UCSD-AML1 (cell line): ENCODE measurements at regions not wholly inside any gene's neighbourhood (a gene's known extent, or its start where the extent isn't known, plus 50 kb on each side); places are given as distances from the start of the nearest gene placed in this dataset.
A peak's percentile ranks its signal among the peaks of the same experiment; 100 is the strongest.
"Not testable (repeated sequence)": the region's sequence is repeated elsewhere in the genome, so short reads cannot be mapped to it uniquely, and the experiment has no call there.

ENCODE experiments used
- DNase-seq: peaks from one replicate; lab custom pipeline; 2025; ENCODE audit not compliant: unreplicated experiment; lab: John Stamatoyannopoulos, UW

DNA sequence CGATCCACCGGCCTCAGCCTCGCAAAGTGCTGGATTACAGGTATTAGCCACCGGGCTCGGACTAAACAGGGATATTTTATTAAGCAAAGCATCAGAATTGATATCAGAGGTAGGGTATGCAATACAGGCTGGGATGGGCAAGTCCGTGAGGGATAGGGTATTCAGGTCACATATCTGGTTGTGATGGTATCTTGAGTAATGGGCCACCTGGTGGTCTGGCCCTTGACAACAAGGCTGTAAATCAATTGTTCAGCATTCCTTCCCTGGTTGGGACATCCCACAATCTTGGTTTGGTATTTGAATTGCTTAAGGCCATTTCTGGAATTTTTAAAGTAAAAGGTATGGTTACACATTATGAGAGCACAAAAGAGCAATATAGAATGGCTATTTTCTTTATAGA lies 1588.0 kb downstream of the SLITRK1 start:
- no peak for DNase-seq

DNA sequence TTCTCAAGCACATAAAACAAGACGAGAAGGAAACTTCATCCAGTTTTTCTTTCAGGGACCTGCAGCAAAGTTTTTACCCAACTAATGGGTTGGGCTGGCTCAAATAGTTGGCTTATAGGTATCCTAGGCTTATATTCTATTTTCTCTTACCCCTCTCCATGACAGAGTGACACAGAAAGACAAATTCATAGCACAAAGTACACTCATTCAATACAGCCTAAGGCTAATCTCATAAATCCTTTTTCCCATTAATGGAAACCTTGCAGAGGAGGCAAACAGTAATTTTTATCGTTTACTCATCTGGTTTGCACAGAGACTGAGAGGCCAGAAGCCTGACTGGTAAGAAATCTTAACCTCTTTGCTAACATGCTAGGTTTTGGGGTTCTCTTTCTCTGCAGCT lies 1589.9 kb downstream of the SLITRK1 start:
- no peak for DNase-seq

DNA sequence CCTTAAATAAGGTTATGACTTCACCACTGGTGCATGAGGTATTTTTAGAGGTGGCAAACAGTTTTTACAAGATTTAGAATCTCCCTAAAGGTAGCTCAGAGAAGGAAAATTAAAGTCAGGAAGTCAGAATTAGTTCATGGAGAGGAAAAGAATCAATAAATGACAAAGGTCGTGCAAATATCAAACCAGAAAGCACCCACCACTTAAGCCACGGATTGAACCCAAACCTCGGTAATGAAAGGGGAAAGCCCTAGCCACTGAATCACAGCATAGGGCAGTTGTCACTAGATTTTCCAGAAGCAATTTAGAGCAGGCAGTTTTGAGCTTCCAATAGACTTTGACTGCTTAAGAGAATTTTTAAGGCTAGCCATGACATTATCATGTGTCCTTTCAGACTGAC lies 1590.4 kb downstream of the SLITRK1 start:
- DNase-seq, result no peak

DNA sequence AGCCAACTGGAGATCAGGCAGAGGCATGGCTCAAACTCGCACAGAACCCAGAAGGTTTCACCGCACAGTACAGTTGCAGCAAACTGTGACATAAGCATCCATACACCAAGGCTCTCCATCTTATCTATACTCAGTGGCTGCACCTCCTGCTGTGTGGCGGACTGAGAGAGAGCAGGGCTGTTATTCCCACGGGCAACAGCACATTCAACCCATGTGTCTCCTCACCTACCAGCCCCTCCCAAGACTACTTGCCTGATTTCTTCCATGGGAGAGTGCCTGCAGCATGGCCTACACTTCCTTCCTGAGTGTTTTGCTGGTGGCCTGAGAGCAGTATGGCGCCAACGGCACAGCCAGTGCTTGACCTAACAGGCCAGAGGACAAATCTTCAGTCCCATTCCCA lies 1606.6 kb downstream of the SLITRK1 start:
- no peak for DNase-seq

DNA sequence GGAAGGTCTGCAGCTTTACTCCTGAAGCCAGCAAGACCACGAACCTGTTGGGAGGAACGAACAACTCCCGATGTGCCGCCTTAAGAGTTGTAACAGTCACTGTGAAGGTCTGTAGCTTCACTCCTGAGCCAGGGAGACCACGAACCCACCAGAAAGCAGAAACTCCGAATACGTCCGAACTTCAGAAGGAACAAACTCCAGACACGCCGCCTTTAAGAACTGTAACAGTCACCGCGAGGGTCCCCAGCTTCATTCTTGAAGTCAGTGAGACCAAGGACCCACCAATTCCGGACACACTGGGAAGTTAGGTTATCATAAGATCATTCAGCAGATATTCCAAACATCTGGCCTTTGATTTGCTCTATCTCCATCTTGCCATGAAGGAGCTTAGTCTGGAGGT lies 1623.0 kb downstream of the SLITRK1 start:
- DNase-seq, result no peak

DNA sequence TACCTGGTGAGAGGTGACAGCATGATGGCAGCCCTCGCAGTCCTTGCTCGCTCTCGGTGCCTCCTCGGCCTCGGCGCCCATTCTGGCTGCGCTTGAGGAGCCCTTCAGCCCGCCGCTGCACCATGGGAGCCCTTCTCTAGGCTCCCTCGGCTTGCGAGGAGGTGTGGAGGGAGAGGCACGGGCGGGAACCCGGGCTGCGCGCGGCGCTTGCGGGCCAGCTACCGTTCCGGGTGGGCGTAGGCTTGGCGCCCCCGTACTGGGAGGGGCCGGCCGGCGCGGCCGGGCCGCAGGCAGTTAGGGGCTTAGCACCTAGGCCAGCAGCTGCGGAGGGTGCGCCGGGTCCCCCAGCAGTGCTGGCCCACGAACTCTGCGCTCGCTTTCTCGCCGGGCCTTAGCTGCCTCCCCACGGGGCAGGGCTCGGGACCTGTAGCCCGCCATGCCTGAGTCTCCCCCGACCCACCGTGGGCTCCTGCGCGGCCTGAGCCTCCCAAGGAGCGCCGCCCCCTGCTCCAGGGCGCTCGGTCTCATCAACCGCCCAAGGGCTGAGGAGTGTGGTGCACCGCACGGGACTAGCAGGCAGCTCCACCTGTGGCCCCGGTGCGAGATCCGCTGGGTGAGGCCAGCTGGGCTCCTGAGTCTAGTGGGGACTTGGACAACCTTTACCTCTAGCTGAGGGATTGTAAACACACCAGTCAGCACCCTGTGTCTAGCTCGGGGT lies 1624.3 kb downstream of the SLITRK1 start:
- peak; percentile 1 for DNase-seq

DNA sequence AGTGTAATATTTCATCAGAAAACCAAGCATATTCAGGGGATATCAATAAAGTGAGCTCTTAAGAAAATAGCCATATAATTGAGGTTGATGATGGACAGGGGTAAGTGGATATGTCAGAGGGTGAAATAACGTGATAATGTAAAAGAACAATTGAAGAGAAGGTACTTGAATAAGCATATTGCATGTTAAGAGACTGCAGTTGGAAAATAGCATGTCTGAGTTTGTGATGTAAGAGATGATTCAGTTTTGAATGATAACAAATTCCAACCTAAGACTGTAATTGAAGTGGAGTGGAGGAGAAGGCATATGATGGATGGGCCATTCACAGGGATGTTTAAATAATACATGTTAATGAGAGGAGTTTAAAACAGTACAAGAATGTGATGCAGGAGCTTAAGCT lies 1633.5 kb downstream of the SLITRK1 start:
- DNase-seq, result no peak

DNA sequence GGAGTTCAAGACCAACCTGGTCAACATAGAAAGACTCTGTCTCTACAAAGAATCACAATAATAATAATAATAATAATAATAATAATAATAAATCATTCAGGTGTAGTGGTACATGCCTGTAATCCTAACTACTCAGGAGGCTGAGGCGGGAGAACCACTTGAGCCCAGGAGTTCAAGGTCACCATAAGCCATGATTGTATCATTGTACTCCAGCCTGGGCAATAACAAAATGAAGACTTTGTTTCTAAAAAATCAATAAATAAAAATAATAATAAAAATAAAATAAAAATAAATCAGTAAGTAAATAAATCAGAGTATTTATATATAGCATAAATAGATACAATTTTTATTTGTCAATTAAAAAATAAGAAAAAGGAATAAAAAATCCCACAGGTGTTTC lies 1636.4 kb downstream of the SLITRK1 start:
- no peak for DNase-seq

DNA sequence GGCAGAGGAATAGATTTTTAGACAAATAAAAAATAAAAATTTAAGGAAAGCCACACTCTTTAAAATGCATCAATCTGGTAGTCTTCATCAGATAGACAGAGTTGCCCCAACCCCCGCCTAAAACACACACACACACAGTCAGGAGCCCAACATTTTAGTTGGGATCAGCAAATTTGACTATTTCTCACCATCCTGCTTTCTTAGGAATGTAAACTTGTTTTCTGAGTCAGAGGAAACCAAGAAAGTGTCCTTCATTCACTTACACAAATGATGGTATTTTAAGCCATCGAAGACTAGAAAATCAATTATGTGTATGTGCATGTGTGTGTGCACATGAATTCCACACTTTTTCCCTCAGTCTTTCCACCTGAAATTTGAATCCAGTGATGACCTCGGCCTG lies 1657.5 kb downstream of the SLITRK1 start:
- no peak for DNase-seq

DNA sequence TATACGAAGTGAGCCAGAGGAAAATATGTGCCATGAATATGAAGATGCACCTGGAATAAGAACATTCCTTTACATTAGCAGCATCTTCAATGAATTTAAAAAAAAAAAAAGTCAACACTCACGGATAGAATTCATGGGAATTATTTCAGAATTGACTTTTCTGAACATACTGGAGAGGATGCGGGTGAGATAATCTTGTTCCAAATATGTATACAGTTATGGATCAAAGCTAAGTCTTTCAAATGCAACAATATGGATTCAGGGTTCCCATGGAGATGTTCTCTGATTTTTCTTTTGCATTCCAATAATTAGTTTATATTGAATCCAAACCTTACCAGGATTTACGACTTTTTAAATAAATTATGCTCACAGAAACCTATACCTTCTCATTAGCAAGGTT lies 1660.7 kb downstream of the SLITRK1 start:
- DNase-seq, result no peak

DNA sequence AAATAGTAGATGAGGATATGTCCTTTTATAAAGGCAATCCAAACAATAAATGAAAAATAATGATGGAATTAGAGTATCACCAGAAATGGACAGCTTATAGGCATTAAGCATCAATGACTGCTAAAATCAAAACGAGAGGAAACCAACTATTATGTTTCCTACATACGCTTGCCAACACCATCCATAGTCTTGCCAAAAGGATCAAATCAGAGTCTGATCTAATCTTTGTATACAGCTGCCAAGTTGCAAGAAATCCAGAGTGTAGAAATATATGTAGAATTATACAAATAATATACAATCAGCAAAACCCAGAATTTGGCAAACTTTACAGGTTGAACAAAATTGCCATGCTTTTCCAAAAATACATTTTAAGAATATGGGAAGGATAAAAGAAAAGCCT lies 1661.6 kb downstream of the SLITRK1 start:
- no peak for DNase-seq

DNA sequence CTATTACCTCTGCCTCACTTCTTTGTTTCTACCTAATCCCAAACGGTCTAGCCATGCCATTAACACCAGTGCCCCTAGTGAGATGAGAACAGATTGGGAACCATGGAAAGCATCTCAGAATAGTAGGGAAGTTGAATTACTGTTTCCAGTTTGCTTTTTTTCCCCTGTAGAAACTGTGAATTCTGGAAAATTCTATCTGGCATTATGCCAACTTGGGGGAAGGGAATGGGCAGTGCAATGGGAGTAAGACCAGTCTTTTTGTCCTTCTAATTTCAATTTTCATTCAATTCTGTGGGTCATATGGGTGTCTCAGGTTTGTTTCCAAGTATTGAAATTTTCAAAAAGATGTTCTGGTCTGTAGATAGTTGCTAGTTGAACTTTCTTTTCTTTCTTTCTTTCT lies 1666.1 kb downstream of the SLITRK1 start:
- no peak for DNase-seq

DNA sequence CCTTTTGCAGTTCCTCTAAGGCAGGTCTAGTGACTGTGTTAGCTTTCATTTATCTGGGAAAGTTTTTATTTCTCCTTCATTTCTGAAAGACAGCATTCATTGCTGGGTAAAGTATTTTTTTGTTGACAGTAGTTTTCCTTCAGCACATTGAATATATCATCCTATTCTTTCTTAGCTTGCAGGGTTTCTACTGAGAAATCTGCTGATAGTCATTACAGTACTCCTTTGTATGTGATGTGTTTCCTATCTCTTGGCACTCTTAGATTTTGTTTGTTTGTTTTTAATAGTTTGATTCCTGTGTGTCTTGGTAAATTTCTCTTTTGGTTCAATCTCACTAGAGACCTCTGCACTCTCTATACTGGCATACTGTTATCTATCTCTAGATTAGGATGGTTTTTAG lies 1667.9 kb downstream of the SLITRK1 start:
- no peak for DNase-seq

DNA sequence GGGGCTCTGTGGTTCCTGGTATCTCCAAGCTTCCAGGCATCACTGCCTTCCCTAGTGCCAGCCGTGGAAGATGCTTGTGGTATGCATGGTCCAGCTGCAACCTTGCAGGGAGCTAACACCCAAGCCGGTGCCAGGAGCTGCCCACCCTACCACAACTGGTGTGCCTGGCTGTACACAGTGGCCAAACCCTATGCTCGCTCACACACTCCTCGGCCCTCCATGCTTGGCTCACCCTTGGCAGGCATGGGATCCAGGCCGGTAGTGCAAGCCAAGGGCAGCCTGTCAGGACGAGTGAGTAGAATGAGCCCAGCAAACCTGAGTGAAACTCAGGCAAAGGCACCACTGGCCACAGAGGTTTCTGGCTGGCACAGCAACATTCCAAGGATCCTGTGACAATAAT lies 1676.0 kb downstream of the SLITRK1 start:
- DNase-seq, result no peak

DNA sequence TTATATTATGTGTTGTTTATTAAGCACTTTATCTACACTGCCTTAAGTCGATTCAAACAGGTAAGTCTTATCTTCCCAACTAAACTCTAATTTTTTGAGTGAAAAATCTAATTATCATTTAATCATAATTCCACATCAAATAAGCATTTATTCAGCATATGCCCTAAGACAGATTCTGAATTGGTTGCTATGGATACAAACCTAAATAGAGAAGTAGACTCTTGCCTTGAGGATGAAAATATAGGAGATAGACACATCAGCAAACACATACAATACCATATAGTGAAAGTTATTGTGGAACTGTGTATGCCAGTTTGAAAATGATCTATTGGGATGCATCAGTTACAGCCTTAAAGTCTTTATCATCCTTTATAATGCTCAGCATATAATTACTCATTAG lies 1679.9 kb downstream of the SLITRK1 start:
- DNase-seq, result no peak

DNA sequence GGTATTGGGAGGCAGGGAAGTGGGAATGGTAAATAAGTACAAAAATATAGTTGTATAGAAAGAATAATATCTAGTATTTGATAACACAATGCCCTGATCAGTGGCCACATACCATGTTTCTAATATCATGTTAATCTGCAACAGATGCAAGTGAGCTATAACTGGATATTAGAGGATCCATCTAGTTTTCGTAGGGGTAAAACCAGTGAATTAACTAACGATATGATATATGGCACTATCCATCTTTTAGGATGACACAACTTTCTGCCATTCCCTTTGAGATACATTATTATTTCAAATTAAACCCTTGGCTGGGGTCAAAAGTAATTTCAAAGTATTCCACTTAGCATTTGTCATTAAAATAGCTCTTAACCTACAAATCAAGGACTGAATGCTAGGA lies 1686.2 kb downstream of the SLITRK1 start:
- no peak for DNase-seq

DNA sequence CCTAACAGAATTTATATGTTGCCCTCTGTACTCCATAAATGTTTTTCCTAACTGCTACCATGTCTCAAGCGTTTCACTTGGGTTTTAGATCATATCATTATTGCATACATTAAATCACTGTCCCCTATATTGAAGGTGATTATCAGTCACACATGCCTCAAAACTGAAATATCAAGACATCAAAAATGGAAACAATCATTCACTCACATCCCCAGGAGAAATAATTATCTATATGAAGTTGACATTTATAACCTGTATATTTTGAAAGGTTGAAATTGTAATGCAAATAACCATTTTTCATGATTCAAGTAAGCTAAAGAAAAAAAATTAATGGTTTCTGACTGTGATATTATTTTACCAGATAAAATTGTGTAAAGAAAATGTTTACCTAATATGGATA lies 1695.0 kb downstream of the SLITRK1 start:
- DNase-seq, result no peak

DNA sequence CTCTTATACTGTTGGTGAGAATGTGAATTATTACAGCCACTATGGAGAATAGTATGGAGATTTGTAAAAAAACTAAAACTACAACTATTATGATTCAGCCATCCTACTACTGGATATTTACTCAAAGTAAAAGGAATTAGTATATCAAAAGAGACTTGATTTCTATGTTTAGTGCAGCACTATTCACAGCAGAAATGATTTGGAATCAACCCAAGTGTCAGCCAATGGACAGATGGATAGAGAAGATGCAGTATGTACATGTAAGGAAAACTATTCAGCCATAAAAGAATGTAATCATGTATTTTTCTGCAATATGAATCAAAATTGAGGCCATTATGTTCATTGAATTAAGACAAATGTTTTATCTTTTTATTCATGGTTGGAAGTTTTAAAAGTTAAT lies 1705.5 kb downstream of the SLITRK1 start:
- no peak for DNase-seq

DNA sequence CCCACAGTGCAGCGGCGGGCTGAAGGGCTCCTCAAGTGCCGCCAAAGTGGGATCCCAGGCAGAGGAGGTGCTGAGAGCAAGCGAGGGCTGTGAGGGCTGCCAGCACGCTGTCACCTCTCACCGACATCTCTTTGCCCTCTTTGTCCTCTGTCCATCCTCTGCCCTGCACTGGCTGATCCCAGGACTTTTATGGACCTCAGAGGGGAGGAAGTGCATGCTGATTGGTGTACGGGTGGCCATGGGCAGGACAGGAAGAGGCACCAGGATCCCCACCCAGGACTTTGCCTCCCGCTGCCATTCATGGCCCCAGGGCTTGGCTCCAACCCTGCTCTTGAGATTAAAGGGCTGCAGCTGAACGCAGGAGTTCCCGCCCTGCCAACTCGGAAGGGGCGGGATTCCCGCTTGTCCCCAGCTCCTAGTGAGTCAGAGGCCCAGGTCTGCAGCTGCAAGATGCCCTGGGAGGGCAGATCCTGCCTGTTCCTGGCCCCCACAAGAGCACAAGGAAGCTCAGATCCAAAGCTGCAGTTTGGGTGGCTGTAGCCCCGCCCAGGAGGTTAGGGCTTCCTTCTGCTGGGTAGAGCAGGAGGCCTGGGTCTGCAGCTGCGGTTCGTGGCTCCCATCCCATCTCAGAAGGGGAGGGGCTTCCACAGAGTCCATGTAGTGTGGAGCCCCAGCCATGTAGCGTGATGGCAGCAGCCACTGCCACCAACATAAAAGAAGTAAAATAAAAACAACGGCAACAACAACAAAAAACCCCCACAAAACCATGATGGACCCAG lies 1716.7 kb downstream of the SLITRK1 start:
- no peak for DNase-seq

DNA sequence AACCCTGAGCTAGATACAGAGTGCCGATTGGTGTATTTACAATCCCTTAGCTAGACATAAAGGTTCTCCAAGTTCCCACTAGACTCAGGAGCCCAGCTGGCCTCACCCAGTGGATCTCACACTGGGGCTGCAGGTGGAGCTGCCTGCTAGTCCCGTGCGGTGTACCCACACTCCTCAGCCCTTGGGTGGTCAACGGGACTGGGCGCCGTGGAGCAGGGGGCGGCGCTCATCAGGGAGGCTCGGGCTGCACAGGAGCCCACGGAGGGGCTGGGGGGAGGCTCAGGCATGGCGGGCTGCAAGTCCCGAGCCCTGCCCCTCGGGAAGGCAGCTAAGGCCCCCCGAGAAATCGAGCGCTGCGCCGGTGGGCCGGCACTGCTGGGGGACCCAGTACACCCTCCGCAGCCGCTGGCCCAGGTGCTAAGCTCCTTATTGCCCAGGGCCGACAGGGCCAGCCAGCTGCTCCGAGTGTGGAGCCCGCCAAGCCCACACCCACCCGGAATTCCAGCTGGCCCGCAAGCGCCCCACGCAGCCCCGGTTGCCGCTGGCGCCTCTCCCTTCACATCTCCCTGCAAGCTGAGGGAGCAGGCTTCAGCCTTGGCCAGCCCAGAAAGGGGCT lies 1717.4 kb downstream of the SLITRK1 start:
- not testable (repeated sequence) for DNase-seq

DNA sequence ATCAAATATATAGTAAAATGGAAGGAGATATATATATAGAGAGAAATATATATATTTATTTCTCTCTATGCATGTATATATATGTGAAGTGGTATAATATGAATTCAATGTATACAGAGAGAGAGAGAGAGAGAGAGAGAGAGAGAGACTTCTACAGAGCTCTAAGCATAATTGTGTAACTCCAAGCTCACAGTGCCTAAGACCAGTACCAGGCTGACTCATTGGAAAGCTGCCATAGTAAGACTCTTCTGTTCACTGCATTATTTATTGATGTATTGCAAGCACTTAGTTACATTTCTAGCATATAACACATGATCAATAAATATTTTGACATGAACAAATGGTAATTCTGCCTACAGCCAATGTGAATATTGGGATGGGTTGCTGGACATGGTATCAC lies 1734.7 kb downstream of the SLITRK1 start:
- DNase-seq, result no peak

DNA sequence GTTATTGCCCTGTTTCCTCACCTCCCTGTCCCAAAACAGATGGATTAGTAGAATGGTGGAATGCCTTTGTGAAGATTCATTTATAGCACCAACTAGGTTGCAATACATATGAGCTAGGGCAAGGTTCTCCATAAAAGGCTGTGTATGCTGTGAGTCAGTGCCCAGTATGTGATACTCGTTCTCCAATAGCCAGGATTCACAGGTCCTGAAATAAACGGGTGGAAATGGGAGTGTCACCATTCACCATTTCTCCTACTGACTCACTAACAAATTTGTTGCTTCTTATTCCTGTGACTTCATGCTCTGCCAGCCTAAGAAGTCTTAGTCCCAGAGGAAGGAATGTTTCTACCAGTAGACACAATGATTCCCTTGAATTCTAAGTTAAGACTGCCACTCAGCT lies 1745.4 kb downstream of the SLITRK1 start:
- DNase-seq, result no peak
